Hepatocyte (in vitro differentiated cells): ENCODE measurements at regions not wholly inside any gene's neighbourhood (a gene's known extent, or its start where the extent isn't known, plus 50 kb on each side); places are given as distances from the start of the nearest gene placed in this dataset.

Experiments
- DNase-seq: peaks from one replicate; pipeline ENCODE4 v3.0.0-alpha.2; 2016; ENCODE audit warnings: low spot score
- H2AFZ ChIP-seq: fragments of 200-600 bp; sonication (generic); 2 replicates; pipeline ENCODE4 v1.6.0; 2016; ENCODE audit warnings: antibody characterized with exemption, mild to moderate bottlenecking
- H3K27ac ChIP-seq: fragments of 200-600 bp; sonication (generic); 2 replicates; pipeline ENCODE4 v1.5.1; 2016; ENCODE audit warnings: mild to moderate bottlenecking
- H3K27me3 ChIP-seq: fragments of 200-600 bp; sonication (generic); 2 replicates; pipeline ENCODE4 v1.6.1; 2016
- H3K36me3 ChIP-seq: fragments of 200-600 bp; sonication (generic); replicated peaks from 2 replicates; pipeline ENCODE4 v1.5.1; 2016; ENCODE audit warnings: low read depth; ENCODE audit not compliant: insufficient read depth
- H3K4me1 ChIP-seq: fragments of 200-600 bp; sonication (generic); 2 replicates; pipeline ENCODE4 v1.5.1; 2016; ENCODE audit warnings: mild to moderate bottlenecking, moderate library complexity; ENCODE audit not compliant: insufficient read depth
- H3K4me2 ChIP-seq: fragments of 200-600 bp; sonication (generic); 2 replicates; pipeline ENCODE4 v1.6.0; 2016
- H3K4me3 ChIP-seq: fragments of 200-600 bp; sonication (generic); 2 replicates; pipeline ENCODE4 v1.5.1; 2016; ENCODE audit warnings: mild to moderate bottlenecking
- H3K79me2 ChIP-seq: fragments of 200-600 bp; sonication (generic); 2 replicates; pipeline ENCODE4 v1.6.0; 2017; ENCODE audit warnings: mild to moderate bottlenecking
- H3K9me2 ChIP-seq: fragments of 200-600 bp; sonication (generic); replicated peaks from 2 replicates; pipeline ENCODE4 v1.6.0; 2017; ENCODE audit warnings: mild to moderate bottlenecking; ENCODE audit not compliant: insufficient read depth
- H3K9me3 ChIP-seq: fragments of 200-600 bp; sonication (generic); 2 replicates; pipeline ENCODE4 v1.5.1; 2016; ENCODE audit warnings: low read depth, mild to moderate bottlenecking
- H4K20me1 ChIP-seq: fragments of 200-600 bp; sonication (generic); 2 replicates; pipeline ENCODE4 v1.6.0; 2016; ENCODE audit warnings: mild to moderate bottlenecking; ENCODE audit not compliant: insufficient read depth, poor library complexity, severe bottlenecking
- EZH2 ChIP-seq: fragments of 200-600 bp; sonication (generic); IDR thresholded peaks from 2 replicates; pipeline ENCODE4 v1.6.1; 2016; ENCODE audit warnings: antibody characterized with exemption, mild to moderate bottlenecking, borderline replicate concordance
- EZH2phosphoT487 ChIP-seq: fragments of 200-600 bp; sonication (generic); IDR thresholded peaks from one replicate; pipeline ENCODE4 v1.6.1; 2018; ENCODE audit warnings: antibody characterized with exemption, mild to moderate bottlenecking, low read depth, moderate library complexity; ENCODE audit not compliant: unreplicated experiment, severe bottlenecking
- WGBS: methylation state at CpG from one replicate; pipeline ENCODE4 v1.1.6; 2016; ENCODE audit warnings: low lambda C conversion rate; ENCODE audit errors: missing lambda C conversion rate; 5-methylcytosine and 5-hydroxymethylcytosine counted together
- TF ChIP-seq, protein P1 (sequence below): fragments of 200-600 bp; sonication (generic); IDR thresholded peaks from 2 replicates; pipeline ENCODE4 v1.5.1; 2016; ENCODE audit warnings: antibody characterized with exemption, mild to moderate bottlenecking; ENCODE audit not compliant: poor library complexity

- Histone ChIP-seq H3K4me3 (no peak overlapping the region), H4K20me1 (no peaks in the 10 kb centered on the region), H3K4me2 (no peak overlapping the region), H3K27me3 (no peaks in the 10 kb centered on the region), H3K9me3 (no peaks in the 10 kb centered on the region), H3K79me2 (no peaks in the 10 kb centered on the region), H2AFZ (no peak overlapping the region), H3K36me3 (no peaks in the 10 kb centered on the region), H3K27ac (no peak overlapping the region), H3K4me1 (no peaks in the 10 kb centered on the region), H3K9me2 (no peaks in the 10 kb centered on the region)
- no peak for DNase-seq
- WGBS, result 89% methylated on average over 7 of the region's 7 CpGs
- TF ChIP-seq EZH2, result no peak
- TF ChIP-seq EZH2phosphoT487, result no peak
- TF ChIP-seq, protein P1, sequence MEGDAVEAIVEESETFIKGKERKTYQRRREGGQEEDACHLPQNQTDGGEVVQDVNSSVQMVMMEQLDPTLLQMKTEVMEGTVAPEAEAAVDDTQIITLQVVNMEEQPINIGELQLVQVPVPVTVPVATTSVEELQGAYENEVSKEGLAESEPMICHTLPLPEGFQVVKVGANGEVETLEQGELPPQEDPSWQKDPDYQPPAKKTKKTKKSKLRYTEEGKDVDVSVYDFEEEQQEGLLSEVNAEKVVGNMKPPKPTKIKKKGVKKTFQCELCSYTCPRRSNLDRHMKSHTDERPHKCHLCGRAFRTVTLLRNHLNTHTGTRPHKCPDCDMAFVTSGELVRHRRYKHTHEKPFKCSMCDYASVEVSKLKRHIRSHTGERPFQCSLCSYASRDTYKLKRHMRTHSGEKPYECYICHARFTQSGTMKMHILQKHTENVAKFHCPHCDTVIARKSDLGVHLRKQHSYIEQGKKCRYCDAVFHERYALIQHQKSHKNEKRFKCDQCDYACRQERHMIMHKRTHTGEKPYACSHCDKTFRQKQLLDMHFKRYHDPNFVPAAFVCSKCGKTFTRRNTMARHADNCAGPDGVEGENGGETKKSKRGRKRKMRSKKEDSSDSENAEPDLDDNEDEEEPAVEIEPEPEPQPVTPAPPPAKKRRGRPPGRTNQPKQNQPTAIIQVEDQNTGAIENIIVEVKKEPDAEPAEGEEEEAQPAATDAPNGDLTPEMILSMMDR, result no peak
Measured at GRCh38 chr11:44380820-44381219, 70.9 kb upstream of the ALX4 start.

DNA sequence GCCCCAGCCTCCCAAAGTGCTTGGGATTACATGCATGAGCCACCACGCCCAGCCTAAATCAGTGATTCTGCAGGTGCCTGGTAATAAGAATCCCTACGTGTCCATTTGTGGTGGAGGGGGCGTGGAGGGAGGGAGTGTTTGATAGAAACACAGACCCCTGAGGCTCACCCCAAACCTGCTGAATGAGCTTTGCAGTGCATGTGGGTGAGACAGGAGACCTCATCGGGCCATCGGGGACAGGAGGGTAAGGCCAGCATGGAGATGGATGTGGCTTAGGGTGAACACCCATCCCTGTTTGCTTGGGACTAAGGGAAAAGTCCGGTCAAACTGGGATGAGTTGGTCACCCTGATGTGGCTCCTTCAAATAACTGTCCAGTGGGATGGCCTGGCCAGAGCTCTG, 71.3 kb upstream of the ALX4 start:
- TF ChIP-seq, protein P1, result no peak
- TF ChIP-seq EZH2 (no peak), EZH2phosphoT487 (no peak)
- WGBS, result 97% methylated on average over 6 of the region's 6 CpGs
- H3K27me3 ChIP-seq, result no peaks in the 10 kb centered on the region

GRCh38 chr11:44382118-44382517, 72.2 kb upstream of the ALX4 start:
- Histone ChIP-seq H3K9me2 (no peaks in the 10 kb centered on the region), H3K27me3 (no peaks in the 10 kb centered on the region), H4K20me1 (no peaks in the 10 kb centered on the region), H3K4me3 (no peak overlapping the region), H3K79me2 (no peaks in the 10 kb centered on the region), H3K9me3 (no peaks in the 10 kb centered on the region), H3K36me3 (no peaks in the 10 kb centered on the region), H3K4me2 (no peak overlapping the region), H3K27ac (no peak overlapping the region), H2AFZ (no peak overlapping the region), H3K4me1 (no peaks in the 10 kb centered on the region)
- TF ChIP-seq EZH2 (no peak), EZH2phosphoT487 (no peak)
- TF ChIP-seq, protein P1, result no peak
- WGBS, result 57% methylated on average over 6 of the region's 6 CpGs
- DNase-seq, result no peak

More for the DNA sequence above, 71.3 kb upstream of the ALX4 start:
- Histone ChIP-seq H3K4me3 (no peak overlapping the region), H3K9me2 (no peaks in the 10 kb centered on the region), H3K36me3 (no peaks in the 10 kb centered on the region), H3K4me1 (no peaks in the 10 kb centered on the region), H3K27ac (no peak overlapping the region), H2AFZ (no peak overlapping the region), H4K20me1 (no peaks in the 10 kb centered on the region), H3K79me2 (no peaks in the 10 kb centered on the region), H3K9me3 (no peaks in the 10 kb centered on the region), H3K4me2 (no peak overlapping the region)
- no peak for DNase-seq
